ENCODE measurements at regions not wholly inside any gene's neighbourhood (a gene's known extent, or its start where the extent isn't known, plus 50 kb on each side); places are given as distances from the start of the nearest gene placed in this dataset.

GRCh38 chr2:188917632-188918031 lies 56.5 kb upstream of the COL3A1 start:
- TF ChIP-seq, protein P1, sequence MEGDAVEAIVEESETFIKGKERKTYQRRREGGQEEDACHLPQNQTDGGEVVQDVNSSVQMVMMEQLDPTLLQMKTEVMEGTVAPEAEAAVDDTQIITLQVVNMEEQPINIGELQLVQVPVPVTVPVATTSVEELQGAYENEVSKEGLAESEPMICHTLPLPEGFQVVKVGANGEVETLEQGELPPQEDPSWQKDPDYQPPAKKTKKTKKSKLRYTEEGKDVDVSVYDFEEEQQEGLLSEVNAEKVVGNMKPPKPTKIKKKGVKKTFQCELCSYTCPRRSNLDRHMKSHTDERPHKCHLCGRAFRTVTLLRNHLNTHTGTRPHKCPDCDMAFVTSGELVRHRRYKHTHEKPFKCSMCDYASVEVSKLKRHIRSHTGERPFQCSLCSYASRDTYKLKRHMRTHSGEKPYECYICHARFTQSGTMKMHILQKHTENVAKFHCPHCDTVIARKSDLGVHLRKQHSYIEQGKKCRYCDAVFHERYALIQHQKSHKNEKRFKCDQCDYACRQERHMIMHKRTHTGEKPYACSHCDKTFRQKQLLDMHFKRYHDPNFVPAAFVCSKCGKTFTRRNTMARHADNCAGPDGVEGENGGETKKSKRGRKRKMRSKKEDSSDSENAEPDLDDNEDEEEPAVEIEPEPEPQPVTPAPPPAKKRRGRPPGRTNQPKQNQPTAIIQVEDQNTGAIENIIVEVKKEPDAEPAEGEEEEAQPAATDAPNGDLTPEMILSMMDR (IDR thresholded peaks at IDR 0.05; ENCODE audit: borderline replicate concordance, control extremely low read depth, extremely low read depth, insufficient read depth, missing control alignments): no peak
- no peak for DNase-seq (ENCODE audit: low spot score)
- in situ Hi-C loops (cut with MboI; ENCODE audit: low sequenced_read_pairs, unreplicated experiment): no loop called here

- TF ChIP-seq, protein P1 (IDR thresholded peaks at IDR 0.05; ENCODE audit: borderline replicate concordance, control extremely low read depth, extremely low read depth, insufficient read depth, missing control alignments): no peak
- no peak for DNase-seq (ENCODE audit: low spot score)
- in situ Hi-C loops (cut with MboI; ENCODE audit: low sequenced_read_pairs, unreplicated experiment): no loop called here
Measured at GRCh38 chr2:188919824-188920223, 54.3 kb upstream of the COL3A1 start.

GRCh38 chr2:188922191-188922590 lies 52.0 kb upstream of the COL3A1 start:
- no peak for DNase-seq (ENCODE audit: low spot score)
- in situ Hi-C loops (cut with MboI; ENCODE audit: low sequenced_read_pairs, unreplicated experiment): no loop called here

More at GRCh38 chr2:188922191-188922590, 52.0 kb upstream of the COL3A1 start:
- TF ChIP-seq, protein P1 (IDR thresholded peaks at IDR 0.05; ENCODE audit: borderline replicate concordance, control extremely low read depth, extremely low read depth, insufficient read depth, missing control alignments): no peak

Measured in GM13976 (cell line).